HEK293T (cell line): ENCODE measurements at regions not wholly inside any gene's neighbourhood (a gene's known extent, or its start where the extent isn't known, plus 50 kb on each side); places are given as distances from the start of the nearest gene placed in this dataset.

ENCODE experiments used
- CTCF ChIA-PET: fragments of 350-600 bp; formaldehyde crosslinking; extraction: SDS; loops from one replicate; lab custom pipeline; 2021; ENCODE audit warnings: antibody characterized with exemption, inconsistent platforms; lab: Yijun Ruan, JAX
- POLR2A ChIA-PET: fragments of 350-600 bp; formaldehyde crosslinking; extraction: SDS; loops from one replicate; lab custom pipeline; 2020; ENCODE audit warnings: antibody characterized with exemption, inconsistent platforms; lab: Yijun Ruan, JAX
- DNase-seq: peaks from one replicate; pipeline ENCODE4 v3.0.0; 2012; ENCODE audit warnings: mixed read lengths; ENCODE audit errors: extremely low spot score
- ARNT ChIP-seq: fragments of 450-650 bp; IDR thresholded peaks from 2 replicates; pipeline ENCODE4 v1.6.1; 2017; ENCODE audit warnings: mild to moderate bottlenecking
- BHLHE40 ChIP-seq: fragments of 450-650 bp; IDR thresholded peaks from 2 replicates; pipeline ENCODE4 v1.6.1; 2016; ENCODE audit warnings: mild to moderate bottlenecking, moderate library complexity, borderline replicate concordance
- CTBP1 ChIP-seq: fragments of 450-650 bp; IDR thresholded peaks from 2 replicates; pipeline ENCODE4 v1.6.1; 2016; ENCODE audit warnings: borderline replicate concordance
- ELF4 ChIP-seq: fragments of 450-650 bp; IDR thresholded peaks from 2 replicates; pipeline ENCODE4 v1.6.1; 2017; ENCODE audit warnings: antibody characterized with exemption
- FOXA1 ChIP-seq: fragments of 450-650 bp; IDR thresholded peaks from 2 replicates; pipeline ENCODE4 v1.6.1; 2016; ENCODE audit warnings: mild to moderate bottlenecking
- FOXK2 ChIP-seq: fragments of 450-650 bp; IDR thresholded peaks from 2 replicates; pipeline ENCODE4 v1.6.1; 2016; ENCODE audit warnings: mild to moderate bottlenecking
- FOXM1 ChIP-seq: fragments of 450-650 bp; IDR thresholded peaks from 2 replicates; pipeline ENCODE4 v1.6.1; 2017; ENCODE audit warnings: mild to moderate bottlenecking, borderline replicate concordance
- HDGF ChIP-seq: fragments of 450-650 bp; IDR thresholded peaks from 2 replicates; pipeline ENCODE4 v1.6.1; 2017; ENCODE audit warnings: antibody characterized with exemption, borderline replicate concordance
- L3MBTL2 ChIP-seq: fragments of 450-650 bp; conservative IDR thresholded peaks from 2 replicates; pipeline ENCODE4 v1.6.1; 2016; ENCODE audit warnings: mild to moderate bottlenecking
- LEF1 ChIP-seq: fragments of 450-650 bp; IDR thresholded peaks from 2 replicates; pipeline ENCODE4 v1.6.1; 2017; ENCODE audit warnings: mild to moderate bottlenecking, borderline replicate concordance
- NFRKB ChIP-seq: fragments of 450-650 bp; IDR thresholded peaks from 2 replicates; pipeline ENCODE4 v1.6.1; 2016; ENCODE audit warnings: mild to moderate bottlenecking, moderate library complexity
- SP1 ChIP-seq: fragments of 450-650 bp; IDR thresholded peaks from 2 replicates; pipeline ENCODE4 v1.6.1; 2017
- SUZ12 ChIP-seq: fragments of 450-650 bp; IDR thresholded peaks from 2 replicates; pipeline ENCODE4 v1.6.1; 2016; ENCODE audit warnings: mild to moderate bottlenecking
- TARDBP ChIP-seq: fragments of 450-650 bp; IDR thresholded peaks from 2 replicates; pipeline ENCODE4 v1.6.1; 2016
- ZNF384 ChIP-seq: fragments of 450-650 bp; IDR thresholded peaks from 2 replicates; pipeline ENCODE4 v1.6.1; 2016
- TF ChIP-seq, protein P1 (sequence below): fragments of 450-650 bp; IDR thresholded peaks from 2 replicates; pipeline ENCODE4 v1.6.1; 2016

DNA sequence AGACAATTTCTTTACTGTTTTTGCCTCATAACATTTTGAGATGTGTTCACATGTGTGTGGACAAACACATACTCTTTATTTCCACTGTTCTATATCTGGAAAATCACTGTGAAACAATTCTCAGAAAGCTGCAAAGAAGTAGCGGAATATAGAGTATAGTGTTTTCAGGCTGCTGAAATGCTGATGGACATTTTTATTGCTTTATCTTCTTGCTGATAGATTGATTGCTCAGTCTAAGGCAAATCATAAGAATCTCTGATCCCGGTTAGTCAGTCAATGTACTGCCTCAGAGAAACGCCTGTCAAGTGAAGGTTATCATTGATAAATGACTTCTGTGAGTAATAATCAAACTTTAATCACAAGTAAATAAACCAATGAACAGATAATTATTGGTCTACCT, 364.9 kb upstream of the CTNND2 start:
- ChIA-PET CTCF (no interaction called here), POLR2A (no interaction called here)
- TF ChIP-seq FOXM1 (no peak), HDGF (no peak), FOXK2 (no peak), NFRKB (no peak), FOXA1 (no peak), ARNT (no peak), L3MBTL2 (no peak)
- TF ChIP-seq, protein P1, sequence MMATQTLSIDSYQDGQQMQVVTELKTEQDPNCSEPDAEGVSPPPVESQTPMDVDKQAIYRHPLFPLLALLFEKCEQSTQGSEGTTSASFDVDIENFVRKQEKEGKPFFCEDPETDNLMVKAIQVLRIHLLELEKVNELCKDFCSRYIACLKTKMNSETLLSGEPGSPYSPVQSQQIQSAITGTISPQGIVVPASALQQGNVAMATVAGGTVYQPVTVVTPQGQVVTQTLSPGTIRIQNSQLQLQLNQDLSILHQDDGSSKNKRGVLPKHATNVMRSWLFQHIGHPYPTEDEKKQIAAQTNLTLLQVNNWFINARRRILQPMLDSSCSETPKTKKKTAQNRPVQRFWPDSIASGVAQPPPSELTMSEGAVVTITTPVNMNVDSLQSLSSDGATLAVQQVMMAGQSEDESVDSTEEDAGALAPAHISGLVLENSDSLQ = no peak
- DNase-seq = no peak

DNA sequence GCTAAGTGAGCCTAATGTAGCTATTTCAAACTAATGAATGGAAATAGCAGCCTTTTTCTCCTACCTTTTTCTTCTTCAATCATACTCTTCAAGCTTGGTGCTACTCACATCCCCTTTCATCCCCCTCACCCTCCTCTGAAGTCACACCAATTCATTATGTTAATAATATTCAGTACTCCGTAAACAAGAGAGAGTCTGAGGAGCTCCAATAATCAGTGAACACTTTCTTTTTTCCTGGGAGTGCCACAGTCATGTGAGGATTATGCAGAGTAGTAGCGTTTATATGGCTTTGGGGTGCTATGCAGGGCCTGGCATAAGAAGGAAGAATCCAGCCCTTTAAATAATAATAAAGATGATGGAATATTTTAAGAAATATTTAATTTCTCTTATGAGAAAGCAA, 354.3 kb upstream of the CTNND2 start:
- no peak for DNase-seq
- no peak for TF ChIP-seq FOXA1
- no peak for TF ChIP-seq BHLHE40
- TF ChIP-seq, protein P1 = no peak
- TF ChIP-seq SP1 = no peak
- no peak for TF ChIP-seq LEF1
- no peak for TF ChIP-seq FOXM1
- no peak for TF ChIP-seq NFRKB
- TF ChIP-seq CTBP1 = no peak
- no peak for TF ChIP-seq ARNT
- no peak for TF ChIP-seq L3MBTL2
- no peak for TF ChIP-seq HDGF
- no peak for TF ChIP-seq ZNF384
- no peak for TF ChIP-seq TARDBP
- ChIA-PET CTCF (no interaction called here), POLR2A (no interaction called here)

DNA sequence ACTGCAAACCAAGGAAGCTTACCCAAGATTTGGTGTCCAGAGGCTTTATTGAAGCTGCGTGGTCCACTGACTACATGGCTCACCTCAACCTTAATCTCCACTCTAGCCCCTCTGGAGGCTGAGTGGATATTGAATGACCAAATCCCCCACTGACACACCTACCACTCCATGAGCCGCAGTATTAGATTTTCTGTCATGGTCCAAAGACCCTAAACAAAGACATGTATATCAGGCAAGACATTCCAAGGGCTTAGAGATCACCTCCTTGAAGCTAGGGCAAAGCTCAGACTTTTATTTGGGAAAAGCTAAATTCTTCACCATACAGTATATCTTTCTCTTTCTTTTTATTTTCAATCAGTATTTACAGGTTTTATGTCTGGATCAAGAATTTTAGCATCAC, 346.2 kb upstream of the CTNND2 start:
- no peak for DNase-seq
- POLR2A ChIA-PET = no interaction called here
- CTCF ChIA-PET = no interaction called here
- TF ChIP-seq CTBP1 (no peak), NFRKB (no peak), ZNF384 (no peak), LEF1 (no peak), ELF4 (no peak), BHLHE40 (no peak), SP1 (no peak), TARDBP (no peak), L3MBTL2 (no peak)
- TF ChIP-seq, protein P1 = no peak

DNA sequence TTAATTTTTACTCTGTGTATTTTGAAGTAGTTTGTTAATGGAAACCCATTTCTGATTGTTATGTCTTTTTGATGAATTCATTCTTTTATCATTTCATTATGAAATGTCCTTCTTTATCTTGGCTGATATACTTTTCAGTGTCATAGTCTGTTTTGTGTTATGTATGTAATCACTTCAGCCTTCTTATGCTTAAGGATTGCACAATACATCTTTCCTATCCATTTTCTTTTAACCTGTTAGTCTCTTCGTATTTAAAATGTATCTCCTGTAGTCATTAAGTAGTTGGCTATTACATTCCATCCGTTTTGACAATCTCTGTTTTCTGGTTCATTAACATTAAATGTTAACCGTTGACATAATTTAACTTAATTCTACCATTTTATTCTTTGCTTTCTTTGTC, 344.6 kb upstream of the CTNND2 start:
- CTCF ChIA-PET = no interaction called here
- no peak for DNase-seq
- TF ChIP-seq FOXM1 = no peak
- TF ChIP-seq LEF1 = no peak
- TF ChIP-seq SP1 = no peak
- TF ChIP-seq FOXA1 = no peak
- POLR2A ChIA-PET = no interaction called here

DNA sequence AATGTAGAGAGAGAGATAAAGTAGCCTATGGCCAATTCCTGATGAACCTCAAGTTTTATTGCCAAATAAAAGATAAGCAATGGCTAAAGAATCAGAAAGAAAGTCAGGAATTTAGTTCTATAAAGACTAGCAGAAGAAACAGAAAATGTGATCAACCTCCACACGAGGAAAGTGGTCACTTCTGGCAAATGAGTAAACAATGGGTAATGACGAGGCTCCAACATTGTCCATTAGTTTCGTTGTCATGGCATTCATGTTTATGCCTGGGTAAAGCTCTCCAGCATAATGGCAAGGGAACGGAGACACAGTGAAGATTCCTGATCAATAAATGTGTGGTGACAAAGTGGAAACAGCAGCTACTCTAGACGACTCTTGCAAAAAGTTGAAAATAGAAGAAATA, 341.8 kb upstream of the CTNND2 start:
- TF ChIP-seq TARDBP (no peak), FOXM1 (no peak), LEF1 (no peak), ZNF384 (no peak), L3MBTL2 (no peak), SP1 (no peak), ELF4 (no peak), SUZ12 (no peak), HDGF (no peak), NFRKB (no peak)
- TF ChIP-seq, protein P1 = no peak
- CTCF ChIA-PET = no interaction called here
- POLR2A ChIA-PET = no interaction called here
- no peak for DNase-seq

DNA sequence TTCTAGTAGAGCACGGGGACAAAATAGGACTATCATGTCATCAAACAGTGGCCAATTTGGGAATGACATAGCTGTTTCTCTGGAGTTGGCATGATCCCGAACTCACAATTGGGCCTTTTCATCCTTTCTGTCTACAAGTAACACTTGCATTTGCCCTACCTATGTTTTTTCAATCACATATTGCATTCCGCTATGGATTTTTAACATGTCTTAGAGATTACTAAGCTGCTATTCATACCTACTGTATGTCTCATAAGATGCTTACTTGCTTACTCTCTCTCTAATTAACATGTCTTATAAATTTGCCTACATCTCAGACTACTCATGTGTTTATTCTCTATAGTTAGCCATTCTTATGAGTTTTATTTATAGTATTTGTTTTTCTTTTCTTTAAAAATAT, 341.2 kb upstream of the CTNND2 start:
- DNase-seq = no peak

More for the DNA sequence above, 341.2 kb upstream of the CTNND2 start:
- ChIA-PET CTCF (no interaction called here), POLR2A (no interaction called here)
- no peak for TF ChIP-seq TARDBP
- TF ChIP-seq SP1 = no peak
- TF ChIP-seq HDGF = no peak
- no peak for TF ChIP-seq ZNF384
- no peak for TF ChIP-seq FOXA1
